Fibroblast of lung (primary cell): ENCODE measurements at regions not wholly inside any gene's neighbourhood (a gene's known extent, or its start where the extent isn't known, plus 50 kb on each side); places are given as distances from the start of the nearest gene placed in this dataset.

ENCODE experiments used
- CTCF ChIP-seq, 2 donors: IDR thresholded peaks in 1 of 2; conservative IDR thresholded peaks in 1 of 2; 1 replicate in 1 of 2; 2 replicates in 1 of 2; pipeline ENCODE4 v1.5.1; 2011 to 2012; ENCODE audit warnings: low read length in 2 of 2, control low read depth in 1 of 2, inconsistent platforms in 1 of 2, low read depth in 1 of 2, mild to moderate bottlenecking in 1 of 2
- EZH2 ChIP-seq: IDR thresholded peaks from 2 replicates; pipeline ENCODE4 v1.5.1; 2012; ENCODE audit warnings: low read length, control low read depth, mild to moderate bottlenecking; ENCODE audit errors: missing control alignments

- TF ChIP-seq CTCF (conservative IDR thresholded peaks at IDR 0.05 in 1 of 2, IDR thresholded peaks at IDR 0.05 in 1 of 2; ENCODE audit: low read depth in 1 of 2, low read length in 2 of 2) (no peak), EZH2 (no peak)
Observed at GRCh38 chrX:39059866-39060265, 258.6 kb downstream of the MID1IP1 start.
